ENCODE measurements at regions not wholly inside any gene's neighbourhood (a gene's known extent, or its start where the extent isn't known, plus 50 kb on each side); places are given as distances from the start of the nearest gene placed in this dataset.

GRCh38 chr12:24473097-24473496 lies 475.8 kb downstream of the BCAT1 start:
- H3K4me1 Mint-ChIP-seq = no peaks in the 10 kb centered on the region
- no peak overlapping the region for H2AFZ ChIP-seq (ENCODE audit: insufficient read depth, low read depth, low read length, poor library complexity, severe bottlenecking)
- no peak overlapping the region for H3K4me2 ChIP-seq (replicated peaks; ENCODE audit: low read depth, low read length, poor library complexity, severe bottlenecking)
- no peaks in the 10 kb centered on the region for H3K9me3 Mint-ChIP-seq (ENCODE audit: insufficient read depth)
- TF ChIP-seq EZH2 (IDR thresholded peaks at IDR 0.05; ENCODE audit: borderline replicate concordance, insufficient read depth, low read depth, low read length, poor library complexity, severe bottlenecking) = no peak
- no peak for TF ChIP-seq CTCF (IDR thresholded peaks at IDR 0.05)
- H3K4me3 Mint-ChIP-seq = no peak overlapping the region
- no peak overlapping the region for H3K4me3 ChIP-seq (ENCODE audit: control extremely low read depth in 1 of 5, extremely low read depth in 1 of 5, insufficient read depth in 1 of 5, low read depth in 2 of 5, low read length in 4 of 5)
- intact Hi-C loops (cut with micrococcal nuclease) = no loop called here
- no peak overlapping the region for H3K27ac ChIP-seq (ENCODE audit: low read length in 2 of 2)
- no peaks in the 10 kb centered on the region for H3K27me3 Mint-ChIP-seq
- no CpG with 5 or more reads among the region's 4 CpGs for WGBS (ENCODE audit: insufficient coverage)
- no peak overlapping the region for H3K27ac Mint-ChIP-seq
- ATAC-seq (ENCODE audit: low read depth) = no peak
- H4K20me1 ChIP-seq (ENCODE audit: control insufficient read depth, insufficient read depth, low read length, poor library complexity, severe bottlenecking) = no peaks in the 10 kb centered on the region
- H3K79me2 ChIP-seq (ENCODE audit: control insufficient read depth, insufficient read depth, low read length) = no peaks in the 10 kb centered on the region
- no peaks in the 10 kb centered on the region for H3K27me3 ChIP-seq (replicated peaks in 1 of 4; ENCODE audit: control extremely low read depth in 1 of 4, control insufficient read depth in 3 of 4, insufficient read depth in 4 of 4, low read length in 3 of 4)
- no peak overlapping the region for H3K9ac ChIP-seq (ENCODE audit: low read length)
- H3K9me3 ChIP-seq (ENCODE audit: control extremely low read depth in 1 of 3, control insufficient read depth in 2 of 3, insufficient read depth in 1 of 3, low read length in 2 of 3) = no peaks in the 10 kb centered on the region
- DNase-seq = no peak
- no peaks in the 10 kb centered on the region for H3K36me3 ChIP-seq (replicated peaks in 1 of 2; ENCODE audit: control extremely low read depth in 1 of 2, control insufficient read depth in 1 of 2, extremely low read depth in 1 of 2, insufficient read depth in 2 of 2, low read length in 1 of 2)
- CTCF ChIA-PET = no interaction called here
- POLR2A ChIA-PET = no interaction called here
- H3K4me1 ChIP-seq (ENCODE audit: control insufficient read depth in 2 of 2, insufficient read depth in 2 of 2, low read length in 2 of 2) = no peaks in the 10 kb centered on the region

- Mint-ChIP-seq H3K4me3 (no peak overlapping the region), H3K4me1 (peaks cover 4% of the 10 kb centered on the region), H3K27ac (no peak overlapping the region), H3K9me3 (ENCODE audit: insufficient read depth) (no peaks in the 10 kb centered on the region), H3K27me3 (no peaks in the 10 kb centered on the region)
- H2AFZ ChIP-seq (ENCODE audit: insufficient read depth, low read depth, low read length, poor library complexity, severe bottlenecking) = no peak overlapping the region
- peaks cover 0 to 3% of the 10 kb centered on the region in 2 donors for H3K4me1 ChIP-seq (ENCODE audit: control insufficient read depth in 2 of 2, insufficient read depth in 2 of 2, low read length in 2 of 2)
- no peak overlapping the region for H3K9ac ChIP-seq (ENCODE audit: low read length)
- WGBS (ENCODE audit: insufficient coverage) = 100% methylated on average over 1 of the region's 4 CpGs
- H3K27me3 ChIP-seq (replicated peaks in 1 of 4; ENCODE audit: control extremely low read depth in 1 of 4, control insufficient read depth in 3 of 4, insufficient read depth in 4 of 4, low read length in 3 of 4) = no peaks in the 10 kb centered on the region
- TF ChIP-seq CTCF (IDR thresholded peaks at IDR 0.05) (no peak), EZH2 (IDR thresholded peaks at IDR 0.05; ENCODE audit: borderline replicate concordance, insufficient read depth, low read depth, low read length, poor library complexity, severe bottlenecking) (no peak)
- CTCF ChIA-PET = interaction anchor here (1.0 kb wide), 1 partner anchor 109 kb away, joined by 3 read pairs; no protein-coding TSS in a partner anchor
- H3K4me3 ChIP-seq (ENCODE audit: control extremely low read depth in 1 of 5, extremely low read depth in 1 of 5, insufficient read depth in 1 of 5, low read depth in 2 of 5, low read length in 4 of 5) = no peak overlapping the region
- H3K4me2 ChIP-seq (replicated peaks; ENCODE audit: low read depth, low read length, poor library complexity, severe bottlenecking) = no peak overlapping the region
- ATAC-seq (ENCODE audit: low read depth) (no peak), DNase-seq (no peak)
- no peaks in the 10 kb centered on the region for H3K36me3 ChIP-seq (replicated peaks in 1 of 2; ENCODE audit: control extremely low read depth in 1 of 2, control insufficient read depth in 1 of 2, extremely low read depth in 1 of 2, insufficient read depth in 2 of 2, low read length in 1 of 2)
- POLR2A ChIA-PET = no interaction called here
- H4K20me1 ChIP-seq (ENCODE audit: control insufficient read depth, insufficient read depth, low read length, poor library complexity, severe bottlenecking) = no peaks in the 10 kb centered on the region
- no peak overlapping the region for H3K27ac ChIP-seq (ENCODE audit: low read length in 2 of 2)
- H3K79me2 ChIP-seq (ENCODE audit: control insufficient read depth, insufficient read depth, low read length) = no peaks in the 10 kb centered on the region
- no peaks in the 10 kb centered on the region for H3K9me3 ChIP-seq (ENCODE audit: control extremely low read depth in 1 of 3, control insufficient read depth in 2 of 3, insufficient read depth in 1 of 3, low read length in 2 of 3)
- intact Hi-C loops (cut with micrococcal nuclease) = no loop called here
Observed at GRCh38 chr12:24470050-24470449, 478.9 kb downstream of the BCAT1 start.
